Prostate gland (tissue), 2 donors: ENCODE measurements at regions not wholly inside any gene's neighbourhood (a gene's known extent, or its start where the extent isn't known, plus 50 kb on each side); places are given as distances from the start of the nearest gene placed in this dataset.

Experiments
- CTCF ChIP-seq, 4 experiments: fragments of 200-600 bp in 2 of 4; fragments of 450-650 bp in 2 of 4; sonication (generic) in 2 of 4; IDR thresholded peaks; 1 replicate in 3 of 4; 2 replicates in 1 of 4; pipeline ENCODE4 v1.5.1; 2016 to 2019; ENCODE audit warnings: antibody characterized with exemption in 4 of 4, mild to moderate bottlenecking in 2 of 4, moderate library complexity in 2 of 4
- POLR2A ChIP-seq: fragments of 450-650 bp; IDR thresholded peaks from one replicate; pipeline ENCODE4 v1.6.1; 2016; ENCODE audit warnings: antibody characterized with exemption, mild to moderate bottlenecking
- POLR2AphosphoS5 ChIP-seq: sonication (generic); formaldehyde crosslinking; IDR thresholded peaks from one replicate; pipeline ENCODE4 v1.6.1; 2017; ENCODE audit warnings: antibody characterized with exemption

- TF ChIP-seq CTCF (IDR thresholded peaks at IDR 0.05) (no peak), POLR2A (no peak), POLR2AphosphoS5 (no peak)
These were observed 1490.7 kb downstream of the TBC1D22A start for GRCh38 chr22:48253136-48253535.
